ENCODE measurements at regions not wholly inside any gene's neighbourhood (a gene's known extent, or its start where the extent isn't known, plus 50 kb on each side); places are given as distances from the start of the nearest gene placed in this dataset.

DNA sequence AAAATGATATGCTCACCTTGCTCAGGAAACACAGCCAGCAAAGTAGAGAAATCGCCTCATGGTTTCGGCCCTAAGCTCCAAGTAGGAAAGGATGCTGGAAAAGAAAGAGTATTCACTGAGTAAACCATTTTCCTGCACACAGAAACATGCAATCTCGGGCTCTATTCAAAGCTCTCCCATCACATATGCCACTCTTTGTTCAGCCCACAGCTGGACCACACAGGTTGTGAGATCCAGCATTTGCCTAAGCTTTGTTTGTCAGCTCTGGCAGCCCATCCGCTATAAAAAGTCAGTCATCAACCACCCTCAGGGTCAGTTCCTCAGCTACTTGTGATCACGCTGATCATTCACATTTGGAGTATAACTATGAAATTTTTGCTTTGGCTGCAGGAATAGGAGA lies 96.5 kb upstream of the SMARCA2 start:
- H3K4me2 ChIP-seq (ENCODE audit: insufficient read depth, low read length): no peak overlapping the region
- H3K79me2 ChIP-seq (ENCODE audit: control insufficient read depth, insufficient read depth, low read length): no peaks in the 10 kb centered on the region
- H2AFZ ChIP-seq (ENCODE audit: low read depth, low read length): no peak overlapping the region
- H3K36me3 ChIP-seq (ENCODE audit: control insufficient read depth in 2 of 2, extremely low read depth in 1 of 2, insufficient read depth in 2 of 2, low read length in 2 of 2): no peaks in the 10 kb centered on the region
- no TSS peak for BruUV-seq (replicated peaks)
- H3K9me1 ChIP-seq (replicated peaks; ENCODE audit: control insufficient read depth, extremely low read depth, insufficient read depth, low read length): no peaks in the 10 kb centered on the region
- no peaks in the 10 kb centered on the region for H3K9me3 ChIP-seq (replicated peaks; ENCODE audit: control insufficient read depth, insufficient read depth, low read length)
- ChIA-PET CTCF (no interaction called here), POLR2A (no interaction called here)
- FAIRE-seq (no peak), DNase-seq (ENCODE audit: low read depth, low spot score) (no peak)
- H3K9ac ChIP-seq (replicated peaks; ENCODE audit: extremely low read depth, insufficient read depth, low read length): no peak overlapping the region
- no peaks in the 10 kb centered on the region for H4K20me1 ChIP-seq (replicated peaks; ENCODE audit: control insufficient read depth, extremely low read depth, insufficient read depth, low read length)
- no peaks in the 10 kb centered on the region for H3K27me3 ChIP-seq (ENCODE audit: control insufficient read depth in 2 of 2, insufficient read depth in 2 of 2, low read length in 2 of 2)
- no peaks in the 10 kb centered on the region for H3K4me1 ChIP-seq (ENCODE audit: control insufficient read depth, extremely low read depth, insufficient read depth, low read length)
- TF ChIP-seq, protein P1, sequence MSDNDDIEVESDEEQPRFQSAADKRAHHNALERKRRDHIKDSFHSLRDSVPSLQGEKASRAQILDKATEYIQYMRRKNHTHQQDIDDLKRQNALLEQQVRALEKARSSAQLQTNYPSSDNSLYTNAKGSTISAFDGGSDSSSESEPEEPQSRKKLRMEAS (IDR thresholded peaks at IDR 0.05; ENCODE audit: insufficient read depth, insufficient read length): no peak
- TF ChIP-seq JUN (IDR thresholded peaks at IDR 0.05; ENCODE audit: borderline replicate concordance, insufficient read depth, insufficient read length, low read depth) (no peak), POLR2A (IDR thresholded peaks at IDR 0.05; ENCODE audit: low read depth, low read length) (no peak), EZH2 (IDR thresholded peaks at IDR 0.05; ENCODE audit: borderline replicate concordance, low read depth, low read length, severe bottlenecking) (no peak), POLR2AphosphoS5 (IDR thresholded peaks at IDR 0.05; ENCODE audit: insufficient read depth, low read depth, low read length) (no peak), MYC (IDR thresholded peaks at IDR 0.05; ENCODE audit: low read depth, low read length) (no peak)
- TF ChIP-seq, protein P2, sequence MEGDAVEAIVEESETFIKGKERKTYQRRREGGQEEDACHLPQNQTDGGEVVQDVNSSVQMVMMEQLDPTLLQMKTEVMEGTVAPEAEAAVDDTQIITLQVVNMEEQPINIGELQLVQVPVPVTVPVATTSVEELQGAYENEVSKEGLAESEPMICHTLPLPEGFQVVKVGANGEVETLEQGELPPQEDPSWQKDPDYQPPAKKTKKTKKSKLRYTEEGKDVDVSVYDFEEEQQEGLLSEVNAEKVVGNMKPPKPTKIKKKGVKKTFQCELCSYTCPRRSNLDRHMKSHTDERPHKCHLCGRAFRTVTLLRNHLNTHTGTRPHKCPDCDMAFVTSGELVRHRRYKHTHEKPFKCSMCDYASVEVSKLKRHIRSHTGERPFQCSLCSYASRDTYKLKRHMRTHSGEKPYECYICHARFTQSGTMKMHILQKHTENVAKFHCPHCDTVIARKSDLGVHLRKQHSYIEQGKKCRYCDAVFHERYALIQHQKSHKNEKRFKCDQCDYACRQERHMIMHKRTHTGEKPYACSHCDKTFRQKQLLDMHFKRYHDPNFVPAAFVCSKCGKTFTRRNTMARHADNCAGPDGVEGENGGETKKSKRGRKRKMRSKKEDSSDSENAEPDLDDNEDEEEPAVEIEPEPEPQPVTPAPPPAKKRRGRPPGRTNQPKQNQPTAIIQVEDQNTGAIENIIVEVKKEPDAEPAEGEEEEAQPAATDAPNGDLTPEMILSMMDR (IDR thresholded peaks at IDR 0.05; ENCODE audit: extremely low read depth in 1 of 2, insufficient read depth in 1 of 2, low read depth in 1 of 2, low read length in 2 of 2): no peak
- no peak overlapping the region for H3K27ac ChIP-seq (ENCODE audit: insufficient read depth, low read depth, low read length)
- dilution Hi-C loops (cut with MboI; ENCODE audit: extremely low pct_ligation_motif_present, low sequenced_read_pairs): no loop called here
- H3K4me3 ChIP-seq (replicated peaks in 1 of 3; ENCODE audit: insufficient read depth in 1 of 3, low read depth in 1 of 3, low read length in 3 of 3): no peak overlapping the region
- intact Hi-C loops (cut with micrococcal nuclease): no loop called here

Measured in endothelial cell of umbilical vein (primary cell).